ENCODE measurements at regions not wholly inside any gene's neighbourhood (a gene's known extent, or its start where the extent isn't known, plus 50 kb on each side); places are given as distances from the start of the nearest gene placed in this dataset.

DNA sequence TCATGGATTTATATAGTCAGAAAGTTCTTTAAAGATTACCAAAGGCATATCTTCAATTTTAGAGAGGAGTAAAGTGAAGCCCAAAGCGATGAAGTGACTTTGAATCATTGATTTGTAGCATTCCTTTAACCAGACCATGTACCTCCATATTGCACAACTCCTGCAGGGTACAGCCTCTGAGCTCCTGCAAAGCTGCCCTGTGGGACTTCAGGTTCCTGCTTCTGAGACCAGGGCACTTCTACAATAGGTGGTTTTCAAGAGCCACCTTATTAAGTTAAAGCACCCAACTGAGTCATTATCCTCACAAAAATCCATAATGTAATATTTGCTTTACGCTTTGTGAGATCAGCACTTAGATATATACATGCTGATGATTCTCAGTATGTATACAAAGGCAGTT lies 270.7 kb upstream of the RGS17 start:
- no peak for TF ChIP-seq EP300 (IDR thresholded peaks at IDR 0.05; ENCODE audit: borderline replicate concordance in 1 of 2, low read depth in 2 of 2, low read length in 2 of 2)
- TF ChIP-seq, protein P1, sequence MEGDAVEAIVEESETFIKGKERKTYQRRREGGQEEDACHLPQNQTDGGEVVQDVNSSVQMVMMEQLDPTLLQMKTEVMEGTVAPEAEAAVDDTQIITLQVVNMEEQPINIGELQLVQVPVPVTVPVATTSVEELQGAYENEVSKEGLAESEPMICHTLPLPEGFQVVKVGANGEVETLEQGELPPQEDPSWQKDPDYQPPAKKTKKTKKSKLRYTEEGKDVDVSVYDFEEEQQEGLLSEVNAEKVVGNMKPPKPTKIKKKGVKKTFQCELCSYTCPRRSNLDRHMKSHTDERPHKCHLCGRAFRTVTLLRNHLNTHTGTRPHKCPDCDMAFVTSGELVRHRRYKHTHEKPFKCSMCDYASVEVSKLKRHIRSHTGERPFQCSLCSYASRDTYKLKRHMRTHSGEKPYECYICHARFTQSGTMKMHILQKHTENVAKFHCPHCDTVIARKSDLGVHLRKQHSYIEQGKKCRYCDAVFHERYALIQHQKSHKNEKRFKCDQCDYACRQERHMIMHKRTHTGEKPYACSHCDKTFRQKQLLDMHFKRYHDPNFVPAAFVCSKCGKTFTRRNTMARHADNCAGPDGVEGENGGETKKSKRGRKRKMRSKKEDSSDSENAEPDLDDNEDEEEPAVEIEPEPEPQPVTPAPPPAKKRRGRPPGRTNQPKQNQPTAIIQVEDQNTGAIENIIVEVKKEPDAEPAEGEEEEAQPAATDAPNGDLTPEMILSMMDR (IDR thresholded peaks at IDR 0.05; ENCODE audit: control extremely low read depth in 1 of 3, insufficient read depth in 1 of 3, low read depth in 1 of 3, low read length in 3 of 3): no peak
- TF ChIP-seq ZNF274 (IDR thresholded peaks at IDR 0.05; ENCODE audit: borderline replicate concordance, extremely low read depth, low read length): no peak
- no peak for TF ChIP-seq CBX5 (IDR thresholded peaks at IDR 0.05; ENCODE audit: low read depth, low read length)
